GM18517 (cell line): ENCODE measurements at regions not wholly inside any gene's neighbourhood (a gene's known extent, or its start where the extent isn't known, plus 50 kb on each side); places are given as distances from the start of the nearest gene placed in this dataset.

Experiments
- ATAC-seq: cut with Tn5 transposase; IDR thresholded peaks from one replicate; pipeline ENCODE4 v1.9.1; 2021; ENCODE audit warnings: mild to moderate bottlenecking, moderate library complexity; ENCODE audit not compliant: unreplicated experiment

- no peak for ATAC-seq
Measured at GRCh38 chr5:63375851-63376250, 586.4 kb downstream of the HTR1A start.

GRCh38 chr5:63374085-63374484 is 588.2 kb downstream of the HTR1A start:
- no peak for ATAC-seq

- ATAC-seq, result no peak
Measured at GRCh38 chr5:63351164-63351563, 611.1 kb downstream of the HTR1A start.

GRCh38 chr5:63346451-63346850 is 615.8 kb downstream of the HTR1A start:
- ATAC-seq, result no peak

GRCh38 chr5:63341442-63341841 is 620.8 kb downstream of the HTR1A start:
- ATAC-seq, result no peak

- no peak for ATAC-seq
Measured at GRCh38 chr5:63323926-63324325, 638.3 kb downstream of the HTR1A start.

- ATAC-seq, result no peak
Measured at GRCh38 chr5:63314551-63314950, 647.7 kb downstream of the HTR1A start.

GRCh38 chr5:63310644-63311043 is 651.6 kb downstream of the HTR1A start:
- no peak for ATAC-seq

- ATAC-seq, result no peak
Measured at GRCh38 chr5:63306909-63307308, 655.3 kb downstream of the HTR1A start.

GRCh38 chr5:63293317-63293716 is 668.9 kb downstream of the HTR1A start:
- ATAC-seq, result no peak

GRCh38 chr5:63286724-63287123 is 675.5 kb downstream of the HTR1A start:
- ATAC-seq, result no peak

- no peak for ATAC-seq
Measured at GRCh38 chr5:63263411-63263810, 684.8 kb downstream of the LRRC70 start.

- ATAC-seq, result no peak
Measured at GRCh38 chr5:63262185-63262981, 683.8 kb downstream of the LRRC70 start.

GRCh38 chr5:63261695-63262094 is 683.1 kb downstream of the LRRC70 start:
- ATAC-seq, result no peak

- no peak for ATAC-seq
Measured at GRCh38 chr5:63255594-63255993, 677.0 kb downstream of the LRRC70 start.

- ATAC-seq, result no peak
Measured at GRCh38 chr5:63250939-63251338, 672.3 kb downstream of the LRRC70 start.

- ATAC-seq, result no peak
Measured at GRCh38 chr5:63249960-63250359, 671.3 kb downstream of the LRRC70 start.

- ATAC-seq, result no peak
Measured at GRCh38 chr5:63247651-63248050, 669.0 kb downstream of the LRRC70 start.

GRCh38 chr5:63245271-63245670 is 666.7 kb downstream of the LRRC70 start:
- ATAC-seq, result no peak

- ATAC-seq, result no peak
Measured at GRCh38 chr5:63240063-63240755, 661.6 kb downstream of the LRRC70 start.

GRCh38 chr5:63233911-63234310 is 655.3 kb downstream of the LRRC70 start:
- ATAC-seq, result no peak

- no peak for ATAC-seq
Measured at GRCh38 chr5:63233361-63233760, 654.7 kb downstream of the LRRC70 start.
